HEK293 (cell line): ENCODE measurements at regions not wholly inside any gene's neighbourhood (a gene's known extent, or its start where the extent isn't known, plus 50 kb on each side); places are given as distances from the start of the nearest gene placed in this dataset.

Source experiments
- CTCF ChIA-PET: fragments of 350-600 bp; formaldehyde crosslinking; extraction: SDS; loops from one replicate; lab custom pipeline; 2021; ENCODE audit warnings: antibody characterized with exemption; lab: Yijun Ruan, JAX
- POLR2A ChIA-PET: fragments of 300-600 bp; formaldehyde crosslinking; extraction: SDS; loops from one replicate; lab custom pipeline; 2020; ENCODE audit warnings: antibody characterized with exemption, inconsistent platforms; lab: Yijun Ruan, JAX
- H3K27ac ChIP-seq: fragments of 200-500 bp; sonication (Bioruptor generic); 2 replicates; pipeline ENCODE4 v1.5.1; 2014; ENCODE audit warnings: low read depth, low read length, control low read depth, inconsistent platforms; ENCODE audit errors: extremely low read depth
- H3K36me3 ChIP-seq, 2 experiments: fragments of 200-500 bp in 1 of 2; sonication (Bioruptor generic) in 1 of 2; 1 replicate in 1 of 2; 2 replicates in 1 of 2; pipeline ENCODE4 v1.5.1; 2014 to 2017; ENCODE audit warnings: inconsistent platforms in 2 of 2, low read length in 2 of 2; ENCODE audit not compliant: control insufficient read depth in 2 of 2, insufficient read depth in 1 of 2
- H3K4me1 ChIP-seq: fragments of 200-500 bp; sonication (Bioruptor generic); 2 replicates; pipeline ENCODE4 v1.5.1; 2014; ENCODE audit warnings: mild to moderate bottlenecking, low read length, inconsistent platforms; ENCODE audit not compliant: control insufficient read depth, insufficient read depth
- H3K4me3 ChIP-seq: 2 replicates; pipeline ENCODE4 v1.5.1; 2011; ENCODE audit warnings: low read depth, mild to moderate bottlenecking, control low read depth, low read length, moderate library complexity
- H3K9me3 ChIP-seq: fragments of 200-500 bp; sonication (Bioruptor generic); 2 replicates; pipeline ENCODE4 v1.5.1; 2014; ENCODE audit warnings: low read depth, low read length, inconsistent platforms; ENCODE audit not compliant: control insufficient read depth, insufficient read depth
- FEZF1 ChIP-seq: fragments of 450-650 bp; formaldehyde crosslinking; IDR thresholded peaks from 2 replicates; pipeline ENCODE4 v1.5.1; 2016; ENCODE audit warnings: missing biosample characterization, missing genetic modification characterization
- KLF8 ChIP-seq: fragments of 450-650 bp; formaldehyde crosslinking; IDR thresholded peaks from 2 replicates; pipeline ENCODE4 v1.5.1; 2016; ENCODE audit warnings: missing biosample characterization, missing genetic modification characterization
- SP2 ChIP-seq: fragments of 450-650 bp; formaldehyde crosslinking; IDR thresholded peaks from 2 replicates; pipeline ENCODE4 v1.5.1; 2016; ENCODE audit warnings: missing biosample characterization, missing genetic modification characterization
- SP7 ChIP-seq: fragments of 450-650 bp; formaldehyde crosslinking; IDR thresholded peaks from 2 replicates; pipeline ENCODE4 v1.5.1; 2016; ENCODE audit warnings: missing biosample characterization, missing genetic modification characterization
- TCF7L2 ChIP-seq: IDR thresholded peaks from 2 replicates; pipeline ENCODE4 v1.6.1; 2011; ENCODE audit warnings: low read depth, mild to moderate bottlenecking, inconsistent platforms, low read length, moderate library complexity, borderline replicate concordance
- WT1 ChIP-seq: fragments of 450-650 bp; formaldehyde crosslinking; IDR thresholded peaks from 2 replicates; pipeline ENCODE4 v1.5.1; 2016; ENCODE audit warnings: missing biosample characterization, missing genetic modification characterization
- YY1 ChIP-seq: fragments of 450-650 bp; formaldehyde crosslinking; IDR thresholded peaks from 2 replicates; pipeline ENCODE4 v1.5.1; 2018; ENCODE audit warnings: missing biosample characterization, missing genetic modification characterization
- ZBTB7A ChIP-seq: fragments of 450-650 bp; formaldehyde crosslinking; IDR thresholded peaks from 2 replicates; pipeline ENCODE4 v1.5.1; 2016; ENCODE audit warnings: low read depth, missing biosample characterization, missing genetic modification characterization
- ZFP3 ChIP-seq: fragments of 450-650 bp; formaldehyde crosslinking; IDR thresholded peaks from 2 replicates; pipeline ENCODE4 v1.5.1; 2016; ENCODE audit warnings: low read depth, missing biosample characterization, missing genetic modification characterization
- ZNF311 ChIP-seq: fragments of 450-650 bp; formaldehyde crosslinking; IDR thresholded peaks from 2 replicates; pipeline ENCODE4 v1.5.1; 2017; ENCODE audit warnings: missing biosample characterization, missing genetic modification characterization, borderline replicate concordance
- ZNF391 ChIP-seq: fragments of 450-650 bp; formaldehyde crosslinking; IDR thresholded peaks from 2 replicates; pipeline ENCODE4 v1.5.1; 2016; ENCODE audit warnings: low read depth, missing biosample characterization, missing genetic modification characterization, borderline replicate concordance
- ZNF514 ChIP-seq: fragments of 450-650 bp; formaldehyde crosslinking; IDR thresholded peaks from 2 replicates; pipeline ENCODE4 v1.5.1; 2016; ENCODE audit warnings: missing biosample characterization, missing genetic modification characterization
- ZNF624 ChIP-seq: fragments of 450-650 bp; formaldehyde crosslinking; IDR thresholded peaks from 2 replicates; pipeline ENCODE4 v1.5.1; 2017; ENCODE audit warnings: missing biosample characterization, missing genetic modification characterization
- ZNF785 ChIP-seq: fragments of 450-650 bp; formaldehyde crosslinking; IDR thresholded peaks from 2 replicates; pipeline ENCODE4 v1.5.1; 2016; ENCODE audit warnings: missing biosample characterization, missing genetic modification characterization
- TF ChIP-seq, protein P1 (sequence below): fragments of 450-650 bp; formaldehyde crosslinking; IDR thresholded peaks from 2 replicates; pipeline ENCODE4 v1.5.1; 2017; ENCODE audit warnings: missing biosample characterization, missing genetic modification characterization
- TF ChIP-seq, protein P2 (sequence below): fragments of 450-650 bp; formaldehyde crosslinking; IDR thresholded peaks from 2 replicates; pipeline ENCODE4 v1.5.1; 2016; ENCODE audit warnings: missing biosample characterization, missing genetic modification characterization

DNA sequence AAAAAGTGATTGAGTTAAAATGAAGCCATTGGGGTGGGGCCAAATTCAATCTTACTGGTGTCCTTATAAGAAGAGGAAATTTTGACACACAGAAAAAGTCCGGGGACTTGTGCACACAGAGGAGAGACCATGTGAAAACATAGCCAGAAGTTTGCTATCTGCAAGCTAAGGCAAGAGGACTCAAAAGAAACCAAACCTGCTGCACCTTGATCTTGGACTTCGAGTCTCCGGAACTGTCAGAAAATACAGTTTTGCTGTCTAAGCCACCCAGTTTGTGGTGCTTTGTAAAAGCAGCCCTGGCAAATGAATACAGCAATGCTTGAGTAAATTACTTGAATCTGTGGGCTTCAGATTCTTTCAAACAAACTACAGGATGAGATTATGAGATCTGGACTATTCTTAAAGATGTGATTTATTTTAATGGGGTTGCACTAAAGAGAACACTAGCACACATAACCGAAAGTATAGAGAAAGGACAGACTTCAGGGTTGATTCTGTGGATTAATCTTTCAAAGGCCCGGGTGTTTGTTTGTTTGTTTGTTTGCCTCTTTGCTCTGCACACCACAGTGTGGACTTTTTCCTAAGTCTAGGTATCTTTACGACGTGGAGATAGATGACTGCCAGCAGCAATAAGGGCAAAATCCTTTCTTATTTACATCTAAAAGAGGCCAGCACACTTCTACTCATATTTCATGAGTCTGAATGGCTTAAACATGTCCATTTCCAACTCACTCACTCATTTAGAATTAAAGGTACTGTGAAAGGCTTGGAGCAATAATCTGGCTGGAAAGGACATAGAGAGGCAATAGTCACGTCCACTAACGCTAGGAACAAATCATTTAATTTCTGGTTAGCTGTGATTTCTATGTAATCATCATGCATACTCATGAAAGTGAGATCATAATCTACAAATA, 53.9 kb upstream of the SSR3 start:
- no peaks in the 10 kb centered on the region for H3K4me1 ChIP-seq
- H3K36me3 ChIP-seq: no peaks in the 10 kb centered on the region
- ChIA-PET POLR2A (no interaction called here), CTCF (interaction anchor here (0.6 kb wide), 1 partner anchor 69 kb away, joined by 3 read pairs; no protein-coding TSS in a partner anchor)
- no peaks in the 10 kb centered on the region for H3K9me3 ChIP-seq
- no peak overlapping the region for H3K27ac ChIP-seq
- H3K4me3 ChIP-seq: no peak overlapping the region
- no peak for TF ChIP-seq ZNF391
- TF ChIP-seq YY1 (tag by site-specific recombination): no peak
- no peak for TF ChIP-seq KLF8
- TF ChIP-seq, protein P1, sequence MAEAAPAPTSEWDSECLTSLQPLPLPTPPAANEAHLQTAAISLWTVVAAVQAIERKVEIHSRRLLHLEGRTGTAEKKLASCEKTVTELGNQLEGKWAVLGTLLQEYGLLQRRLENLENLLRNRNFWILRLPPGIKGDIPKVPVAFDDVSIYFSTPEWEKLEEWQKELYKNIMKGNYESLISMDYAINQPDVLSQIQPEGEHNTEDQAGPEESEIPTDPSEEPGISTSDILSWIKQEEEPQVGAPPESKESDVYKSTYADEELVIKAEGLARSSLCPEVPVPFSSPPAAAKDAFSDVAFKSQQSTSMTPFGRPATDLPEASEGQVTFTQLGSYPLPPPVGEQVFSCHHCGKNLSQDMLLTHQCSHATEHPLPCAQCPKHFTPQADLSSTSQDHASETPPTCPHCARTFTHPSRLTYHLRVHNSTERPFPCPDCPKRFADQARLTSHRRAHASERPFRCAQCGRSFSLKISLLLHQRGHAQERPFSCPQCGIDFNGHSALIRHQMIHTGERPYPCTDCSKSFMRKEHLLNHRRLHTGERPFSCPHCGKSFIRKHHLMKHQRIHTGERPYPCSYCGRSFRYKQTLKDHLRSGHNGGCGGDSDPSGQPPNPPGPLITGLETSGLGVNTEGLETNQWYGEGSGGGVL (tag by site-specific recombination): no peak
- no peak for TF ChIP-seq ZBTB7A
- TF ChIP-seq FEZF1 (tag by site-specific recombination): peak; percentile 71

DNA sequence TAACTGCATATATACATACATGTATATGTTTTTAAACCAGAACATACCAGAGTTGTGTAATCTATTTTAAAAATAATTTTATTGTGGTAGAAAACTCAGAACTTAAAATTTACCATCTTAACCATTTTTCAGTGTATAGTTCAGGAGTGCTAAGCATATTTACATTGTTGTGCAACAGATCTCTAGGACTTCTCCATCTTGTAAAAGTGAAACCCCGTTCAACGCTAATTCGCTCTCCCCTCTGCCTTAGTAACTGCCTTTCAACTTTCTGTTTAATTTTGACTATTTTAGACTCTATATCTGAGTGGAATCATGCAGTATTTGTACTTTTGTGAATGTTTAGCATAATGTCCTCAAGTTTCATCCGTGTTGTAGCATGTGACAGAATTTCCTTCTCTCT, 51.8 kb upstream of the SSR3 start:
- Histone ChIP-seq H3K4me3 (no peak overlapping the region), H3K36me3 (no peaks in the 10 kb centered on the region), H3K27ac (no peak overlapping the region), H3K9me3 (no peaks in the 10 kb centered on the region), H3K4me1 (no peaks in the 10 kb centered on the region)
- POLR2A ChIA-PET: interaction anchor here (1.6 to 1.7 kb wide), 2 partner anchors 52 to 69 kb away, joined by 5 to 6 read pairs; partner anchors contain the start of gene SSR3
- TF ChIP-seq ZNF785 (tag by site-specific recombination): no peak
- TF ChIP-seq ZFP3 (tag by site-specific recombination): no peak
- no peak for TF ChIP-seq ZNF624 (tag by site-specific recombination)
- TF ChIP-seq, protein P2, sequence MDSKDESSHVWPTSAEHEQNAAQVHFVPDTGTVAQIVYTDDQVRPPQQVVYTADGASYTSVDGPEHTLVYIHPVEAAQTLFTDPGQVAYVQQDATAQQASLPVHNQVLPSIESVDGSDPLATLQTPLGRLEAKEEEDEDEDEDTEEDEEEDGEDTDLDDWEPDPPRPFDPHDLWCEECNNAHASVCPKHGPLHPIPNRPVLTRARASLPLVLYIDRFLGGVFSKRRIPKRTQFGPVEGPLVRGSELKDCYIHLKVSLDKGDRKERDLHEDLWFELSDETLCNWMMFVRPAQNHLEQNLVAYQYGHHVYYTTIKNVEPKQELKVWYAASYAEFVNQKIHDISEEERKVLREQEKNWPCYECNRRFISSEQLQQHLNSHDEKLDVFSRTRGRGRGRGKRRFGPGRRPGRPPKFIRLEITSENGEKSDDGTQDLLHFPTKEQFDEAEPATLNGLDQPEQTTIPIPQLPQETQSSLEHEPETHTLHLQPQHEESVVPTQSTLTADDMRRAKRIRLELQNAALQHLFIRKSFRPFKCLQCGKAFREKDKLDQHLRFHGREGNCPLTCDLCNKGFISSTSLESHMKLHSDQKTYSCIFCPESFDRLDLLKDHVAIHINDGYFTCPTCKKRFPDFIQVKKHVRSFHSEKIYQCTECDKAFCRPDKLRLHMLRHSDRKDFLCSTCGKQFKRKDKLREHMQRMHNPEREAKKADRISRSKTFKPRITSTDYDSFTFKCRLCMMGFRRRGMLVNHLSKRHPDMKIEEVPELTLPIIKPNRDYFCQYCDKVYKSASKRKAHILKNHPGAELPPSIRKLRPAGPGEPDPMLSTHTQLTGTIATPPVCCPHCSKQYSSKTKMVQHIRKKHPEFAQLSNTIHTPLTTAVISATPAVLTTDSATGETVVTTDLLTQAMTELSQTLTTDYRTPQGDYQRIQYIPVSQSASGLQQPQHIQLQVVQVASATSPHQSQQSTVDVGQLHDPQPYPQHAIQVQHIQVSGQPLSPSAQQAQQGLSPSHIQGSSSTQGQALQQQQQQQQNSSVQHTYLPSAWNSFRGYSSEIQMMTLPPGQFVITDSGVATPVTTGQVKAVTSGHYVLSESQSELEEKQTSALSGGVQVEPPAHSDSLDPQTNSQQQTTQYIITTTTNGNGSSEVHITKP (tag by site-specific recombination): no peak
- TF ChIP-seq SP2 (tag by site-specific recombination): no peak
- no peak for TF ChIP-seq ZNF311
- no peak for TF ChIP-seq ZNF514 (tag by site-specific recombination)
- no peak for TF ChIP-seq WT1 (tag by site-specific recombination)
- TF ChIP-seq TCF7L2: no peak
- no peak for TF ChIP-seq SP7 (tag by site-specific recombination)
- CTCF ChIA-PET: no interaction called here
